Stimulated activated CD4-positive, alpha-beta T cell treated with anti-CD3 and anti-CD28 coated beads, TNF-alpha, amount 100 ng/mL, for 24 hours (primary cell): ENCODE measurements at regions not wholly inside any gene's neighbourhood (a gene's known extent, or its start where the extent isn't known, plus 50 kb on each side); places are given as distances from the start of the nearest gene placed in this dataset.
"Not testable (repeated sequence)": the region's sequence is repeated elsewhere in the genome, so short reads cannot be mapped to it uniquely, and the experiment has no call there.

Experiments
- DNase-seq, 3 experiments: peaks; one replicate each; pipeline ENCODE4 v3.0.0-alpha.2; 2020; ENCODE audit warnings: low read depth in 3 of 3

- no peak for DNase-seq
Measured at GRCh38 chr2:2493496-2493895, 162.4 kb upstream of the MYT1L start.

- DNase-seq, result no peak
Measured at GRCh38 chr2:2492800-2493199, 161.7 kb upstream of the MYT1L start.

GRCh38 chr2:2491964-2492363, 160.9 kb upstream of the MYT1L start:
- DNase-seq, result no peak

GRCh38 chr2:2484301-2484700, 153.2 kb upstream of the MYT1L start:
- DNase-seq, result no peak

GRCh38 chr2:2482851-2483250, 151.8 kb upstream of the MYT1L start:
- no peak for DNase-seq

GRCh38 chr2:2472881-2473280, 141.8 kb upstream of the MYT1L start:
- DNase-seq, result no peak

- no peak for DNase-seq
Measured at GRCh38 chr2:2472044-2472443, 141.0 kb upstream of the MYT1L start.

- no peak for DNase-seq
Measured at GRCh38 chr2:2466534-2466933, 135.5 kb upstream of the MYT1L start.

GRCh38 chr2:2464643-2465042, 133.6 kb upstream of the MYT1L start:
- DNase-seq, result no peak

GRCh38 chr2:2464094-2464493, 133.0 kb upstream of the MYT1L start:
- no peak for DNase-seq

GRCh38 chr2:2456721-2457120, 125.6 kb upstream of the MYT1L start:
- DNase-seq, result no peak

- DNase-seq, result no peak
Measured at GRCh38 chr2:2455151-2455550, 124.1 kb upstream of the MYT1L start.

- no peak for DNase-seq
Measured at GRCh38 chr2:2452961-2453360, 121.9 kb upstream of the MYT1L start.

GRCh38 chr2:2451275-2451674, 120.2 kb upstream of the MYT1L start:
- not testable (repeated sequence) for DNase-seq

- DNase-seq, result no peak
Measured at GRCh38 chr2:2448178-2448577, 117.1 kb upstream of the MYT1L start.

GRCh38 chr2:2422621-2423020, 91.5 kb upstream of the MYT1L start:
- DNase-seq, result no peak

GRCh38 chr2:2413525-2413924, 82.5 kb upstream of the MYT1L start:
- no peak for DNase-seq

- no peak for DNase-seq
Measured at GRCh38 chr2:2410987-2411386, 79.9 kb upstream of the MYT1L start.

- no peak for DNase-seq
Measured at GRCh38 chr2:2409481-2409880, 78.4 kb upstream of the MYT1L start.

- DNase-seq, result no peak
Measured at GRCh38 chr2:2405780-2406179, 74.7 kb upstream of the MYT1L start.

- DNase-seq, result no peak
Measured at GRCh38 chr2:2400286-2401038, 69.4 kb upstream of the MYT1L start.

- DNase-seq, result no peak
Measured at GRCh38 chr2:2399396-2399795, 68.3 kb upstream of the MYT1L start.

- no peak for DNase-seq
Measured at GRCh38 chr2:2392332-2392731, 61.3 kb upstream of the MYT1L start.

GRCh38 chr2:2389215-2389614, 58.1 kb upstream of the MYT1L start:
- no peak for DNase-seq
